ENCODE measurements at regions not wholly inside any gene's neighbourhood (a gene's known extent, or its start where the extent isn't known, plus 50 kb on each side); places are given as distances from the start of the nearest gene placed in this dataset.

GRCh38 chr7:125074141-125074540 is 144.5 kb upstream of the POT1 start:
- TF ChIP-seq CTCF (IDR thresholded peaks at IDR 0.05): no peak
- no peak for TF ChIP-seq ZFX (IDR thresholded peaks at IDR 0.05; ENCODE audit: borderline replicate concordance)
